ELR (cell line): ENCODE measurements at regions not wholly inside any gene's neighbourhood (a gene's known extent, or its start where the extent isn't known, plus 50 kb on each side); places are given as distances from the start of the nearest gene placed in this dataset.

Source experiments
- DNase-seq: peaks from one replicate; pipeline ENCODE4 v3.0.0-alpha.2; 2015; ENCODE audit warnings: low read depth

DNA sequence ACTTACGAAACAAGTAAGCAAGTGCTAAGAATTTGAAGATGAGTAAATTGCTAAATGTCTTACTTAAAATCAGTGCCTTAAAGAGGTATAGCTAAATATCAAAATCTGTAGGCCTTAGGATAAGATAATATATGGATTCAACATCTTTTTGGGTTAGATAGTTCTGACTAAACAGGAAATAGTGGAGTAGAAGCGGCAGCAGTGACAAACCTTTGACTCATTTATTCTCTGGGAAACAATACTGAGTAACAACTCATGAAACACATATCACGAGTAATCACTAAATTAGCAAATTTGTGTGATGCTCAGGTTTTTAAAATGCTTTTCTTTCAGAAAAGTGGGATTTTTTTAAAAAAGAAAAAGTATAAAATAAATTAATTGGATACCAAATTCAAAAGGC is 762.1 kb upstream of the TYRP1 start:
- DNase-seq, result no peak

DNA sequence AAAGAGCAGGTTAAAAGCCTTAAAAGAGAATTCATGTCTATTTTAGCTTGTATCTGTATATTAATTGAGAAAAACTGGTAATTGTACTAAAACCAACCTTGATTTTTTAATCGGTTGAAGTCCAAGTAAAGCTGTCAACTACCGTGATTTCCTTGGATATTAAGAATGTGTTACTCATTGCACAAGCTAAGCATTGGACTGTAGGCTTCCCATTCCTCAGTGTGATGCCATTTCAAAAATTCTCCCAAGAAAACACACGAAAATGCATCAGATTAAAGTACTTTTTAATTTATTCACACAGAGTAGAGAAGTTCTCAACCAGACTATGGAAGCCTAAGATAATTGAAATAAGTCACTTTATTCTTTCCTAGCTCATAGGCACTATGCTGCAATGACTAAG is 761.4 kb upstream of the TYRP1 start:
- DNase-seq, result no peak

GRCh38 chr9:11933926-11934325 is 759.3 kb upstream of the TYRP1 start:
- no peak for DNase-seq

- DNase-seq, result no peak
Observed at GRCh38 chr9:11946531-11946930, 746.7 kb upstream of the TYRP1 start.

DNA sequence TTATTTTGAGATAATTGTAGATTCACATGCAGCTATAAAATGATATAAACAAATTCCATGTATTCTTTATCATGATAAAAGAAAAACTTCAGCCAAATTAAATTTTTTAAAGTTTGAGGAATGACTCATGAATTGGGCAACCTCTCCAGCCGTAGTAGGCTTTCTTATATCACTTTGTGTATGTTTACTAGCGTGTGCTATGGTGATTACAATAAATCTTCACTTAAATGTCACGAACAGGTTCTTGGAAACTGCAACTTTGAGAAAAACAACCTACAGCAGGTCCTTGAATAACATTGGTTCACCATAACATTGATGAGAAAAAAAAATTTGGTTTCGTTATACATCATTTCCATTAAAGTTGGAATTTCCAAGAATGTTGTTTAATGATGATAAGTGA is 730.9 kb upstream of the TYRP1 start:
- no peak for DNase-seq

- no peak for DNase-seq
Observed at GRCh38 chr9:11966786-11967185, 726.4 kb upstream of the TYRP1 start.

GRCh38 chr9:11968631-11969030 is 724.6 kb upstream of the TYRP1 start:
- no peak for DNase-seq

GRCh38 chr9:11973011-11973410 is 720.2 kb upstream of the TYRP1 start:
- DNase-seq, result no peak

GRCh38 chr9:11973511-11973910 is 719.7 kb upstream of the TYRP1 start:
- no peak for DNase-seq

DNA sequence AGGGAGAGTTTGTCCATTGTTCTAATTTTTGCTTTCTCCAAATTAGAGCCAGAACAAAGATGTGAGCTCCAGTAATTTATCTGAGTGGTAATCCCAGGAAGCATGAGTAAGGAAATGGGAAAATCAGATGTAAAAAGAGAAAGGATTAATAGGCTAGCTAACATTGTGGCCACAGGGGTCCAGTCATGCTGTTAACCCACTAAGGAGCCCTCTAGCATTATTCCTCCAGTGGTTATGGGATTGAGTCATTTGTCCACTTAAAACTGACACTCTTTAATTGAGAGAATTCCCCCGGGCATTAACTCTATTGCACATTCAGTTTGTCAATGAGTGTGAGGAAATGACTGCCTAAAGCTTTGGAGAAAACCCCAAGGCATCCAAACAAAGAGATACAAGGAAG is 700.3 kb upstream of the TYRP1 start:
- DNase-seq, result no peak

DNA sequence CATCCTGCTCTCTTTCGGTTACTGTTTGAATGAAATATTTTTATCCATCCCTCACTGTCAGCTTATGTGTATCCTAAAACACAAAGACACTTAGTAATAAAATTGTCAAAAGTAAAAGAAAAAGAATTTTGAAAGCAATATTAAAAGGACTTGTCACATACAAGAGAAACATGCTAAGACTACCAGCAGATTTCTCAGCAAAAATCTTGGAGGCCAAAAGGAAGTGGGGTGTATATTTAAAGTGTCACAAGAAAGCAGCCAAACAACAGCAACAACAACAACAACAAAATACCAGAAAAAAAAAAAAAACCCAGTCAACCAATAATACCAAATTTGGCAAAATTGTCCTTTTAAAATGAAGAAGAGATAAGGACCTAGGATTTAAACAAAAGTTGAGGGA is 678.7 kb upstream of the TYRP1 start:
- DNase-seq, result no peak

DNA sequence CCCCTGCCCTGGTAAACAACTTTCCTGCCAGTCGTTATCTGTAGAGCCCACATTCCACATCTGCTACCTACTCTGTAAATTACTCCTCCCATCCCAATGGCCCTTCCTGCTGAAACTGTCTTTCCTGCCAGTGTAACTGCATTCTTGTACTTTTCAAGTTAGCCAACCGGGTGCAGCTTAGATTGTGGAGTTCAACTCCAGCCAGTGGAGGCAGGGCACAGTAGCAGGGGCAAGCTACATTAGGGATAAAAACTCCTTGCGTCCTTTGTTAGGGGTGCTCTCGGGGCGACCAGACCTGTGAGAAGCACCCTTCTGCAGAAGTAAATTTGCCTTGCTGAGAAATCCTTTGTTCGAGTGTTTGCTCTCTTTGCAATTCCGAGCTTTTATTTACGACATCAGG is 639.0 kb upstream of the TYRP1 start:
- no peak for DNase-seq

GRCh38 chr9:12056874-12057273 is 636.3 kb upstream of the TYRP1 start:
- DNase-seq, result no peak

DNA sequence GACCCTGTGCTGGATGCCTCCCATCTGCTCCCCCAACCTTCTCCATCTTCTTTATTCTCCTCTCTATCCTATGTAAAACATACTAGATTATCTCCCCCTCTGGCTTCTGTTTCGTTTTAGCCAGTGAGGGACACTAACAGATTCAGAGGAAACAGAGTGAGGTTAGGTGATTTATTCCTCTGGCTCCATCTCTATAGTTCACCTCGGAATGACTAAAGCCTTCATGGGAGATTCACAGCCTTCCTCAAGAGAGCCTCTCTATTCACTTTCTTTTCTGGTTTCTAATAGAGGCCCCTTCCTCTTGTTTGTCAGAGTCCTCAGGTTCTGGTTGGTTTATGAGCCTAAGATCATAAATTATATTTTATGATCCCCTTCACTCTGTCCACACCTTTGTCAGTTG is 633.1 kb upstream of the TYRP1 start:
- no peak for DNase-seq

DNA sequence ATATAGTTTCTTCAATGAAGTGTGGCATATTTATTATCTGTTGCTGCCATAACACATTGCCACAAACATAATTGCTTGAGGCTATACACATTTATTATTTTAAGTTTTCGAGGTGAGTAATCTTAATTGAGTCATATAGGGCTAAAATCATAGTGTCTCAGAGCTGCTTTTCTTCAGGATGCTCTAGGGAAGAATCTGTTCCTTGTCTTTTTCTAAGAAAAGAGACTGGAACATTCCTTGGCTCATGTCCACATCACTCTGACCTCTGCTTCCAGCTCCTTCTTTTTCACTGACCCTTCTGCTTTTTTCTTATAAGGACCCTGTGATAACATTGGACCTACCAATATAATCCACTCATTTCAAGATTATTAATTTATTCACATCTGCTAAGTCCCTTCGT is 632.4 kb upstream of the TYRP1 start:
- no peak for DNase-seq

GRCh38 chr9:12065050-12065449 is 628.1 kb upstream of the TYRP1 start:
- DNase-seq, result no peak

GRCh38 chr9:12065686-12066085 is 627.5 kb upstream of the TYRP1 start:
- DNase-seq, result no peak

GRCh38 chr9:12066455-12067035 is 626.6 kb upstream of the TYRP1 start:
- DNase-seq, result no peak

DNA sequence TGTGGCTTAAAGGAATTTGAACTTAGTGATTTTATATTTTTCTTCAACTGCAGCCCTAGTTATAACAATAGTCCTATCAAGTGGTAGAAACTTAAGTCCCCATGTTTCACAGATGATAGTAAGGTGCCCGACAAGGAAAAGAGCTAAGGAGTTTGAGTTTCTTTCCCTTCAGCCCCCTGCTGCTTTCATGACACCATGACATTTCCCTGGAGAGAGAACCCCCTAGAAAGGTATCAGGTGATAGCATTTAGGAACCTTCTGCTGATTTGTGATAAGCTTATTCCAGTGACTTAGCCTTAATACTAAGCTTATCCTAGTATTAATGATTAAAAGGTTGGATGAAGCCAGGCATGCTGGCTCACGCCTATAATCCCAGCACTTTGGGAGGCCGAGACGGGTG is 623.8 kb upstream of the TYRP1 start:
- no peak for DNase-seq

- no peak for DNase-seq
Observed at GRCh38 chr9:12085399-12085798, 607.8 kb upstream of the TYRP1 start.

- DNase-seq, result no peak
Observed at GRCh38 chr9:12091865-12092527, 601.2 kb upstream of the TYRP1 start.

DNA sequence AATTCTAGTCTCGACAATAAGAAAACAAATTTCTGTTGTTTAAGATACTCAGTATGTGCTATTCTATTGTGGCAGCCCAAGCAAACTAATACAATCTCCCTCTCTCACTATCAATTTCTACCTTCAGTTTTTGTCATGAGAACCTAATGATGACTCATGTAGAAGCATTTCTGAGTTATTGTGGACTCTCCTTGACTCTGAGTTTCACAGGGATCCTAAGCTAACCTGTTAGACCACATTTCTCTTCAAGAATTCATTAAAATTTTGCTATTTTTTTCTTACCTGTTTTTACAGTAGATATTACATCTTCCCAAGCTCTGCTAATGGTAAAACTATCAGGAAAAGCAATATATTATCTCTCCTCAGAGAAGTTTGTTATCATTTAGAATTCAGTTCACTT is 599.1 kb upstream of the TYRP1 start:
- DNase-seq, result no peak

GRCh38 chr9:12095931-12096330 is 597.3 kb upstream of the TYRP1 start:
- DNase-seq, result no peak

DNA sequence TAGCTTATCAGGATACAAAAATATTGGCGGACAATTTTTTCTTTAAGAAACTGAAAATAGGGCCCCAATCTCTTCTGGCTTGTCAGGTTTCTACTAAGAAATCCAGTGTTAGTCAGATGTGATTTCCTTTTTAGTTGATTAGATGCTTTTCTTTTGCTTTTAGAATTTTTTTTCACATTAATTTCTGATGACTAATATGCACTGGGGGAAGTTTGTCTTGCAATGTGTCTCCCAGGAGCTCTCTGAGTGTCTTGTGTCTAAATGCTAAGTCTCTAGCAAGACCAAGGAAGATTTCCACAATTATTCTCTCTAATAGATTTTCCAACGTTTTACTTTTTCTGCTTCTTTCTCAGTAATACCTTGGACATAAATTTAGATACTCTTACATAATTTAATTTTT is 559.8 kb upstream of the TYRP1 start:
- DNase-seq, result no peak
